Urothelium cell line (cell line): ENCODE measurements at regions not wholly inside any gene's neighbourhood (a gene's known extent, or its start where the extent isn't known, plus 50 kb on each side); places are given as distances from the start of the nearest gene placed in this dataset.

Source experiments
- DNase-seq: peaks from one replicate; pipeline ENCODE4 v3.0.0; 2011; ENCODE audit warnings: low spot score, mixed read lengths
- FAIRE-seq: peaks from 2 replicates; lab custom pipeline; 2011; peaks lifted over from hg19 to GRCh38; lab: Jason Lieb, UNC

GRCh38 chr17:73749928-73750605 is 105.8 kb upstream of the SDK2 start:
- no peak for DNase-seq

GRCh38 chr17:73750975-73751374 is 106.7 kb upstream of the SDK2 start:
- DNase-seq (no peak), FAIRE-seq (no peak)

More at GRCh38 chr17:73749928-73750605, 105.8 kb upstream of the SDK2 start:
- no peak for FAIRE-seq

- no peak for FAIRE-seq
- no peak for DNase-seq
Observed at GRCh38 chr17:73753751-73754496, 109.7 kb upstream of the SDK2 start.

- no peak for FAIRE-seq
Observed at GRCh38 chr17:73754886-73755400, 110.7 kb upstream of the SDK2 start.

GRCh38 chr17:73757420-73757819 is 113.2 kb upstream of the SDK2 start:
- DNase-seq (no peak), FAIRE-seq (peak; percentile 58)

More at GRCh38 chr17:73754886-73755400, 110.7 kb upstream of the SDK2 start:
- no peak for DNase-seq

- no peak for FAIRE-seq
- no peak for DNase-seq
Observed at GRCh38 chr17:73758245-73758644, 114.0 kb upstream of the SDK2 start.

GRCh38 chr17:73759324-73759723 is 115.1 kb upstream of the SDK2 start:
- DNase-seq (no peak), FAIRE-seq (no peak)

- FAIRE-seq (peak; percentile 40), DNase-seq (no peak)
Observed at GRCh38 chr17:73759734-73760438, 115.6 kb upstream of the SDK2 start.

- DNase-seq (no peak), FAIRE-seq (no peak)
Observed at GRCh38 chr17:73760439-73760758, 116.2 kb upstream of the SDK2 start.

- DNase-seq (no peak), FAIRE-seq (peak; percentile 68)
Observed at GRCh38 chr17:73765824-73766563, 121.7 kb upstream of the SDK2 start.

GRCh38 chr17:73767696-73768095 is 123.5 kb upstream of the SDK2 start:
- DNase-seq (no peak), FAIRE-seq (no peak)

- FAIRE-seq (peak; percentile 27), DNase-seq (no peak)
Observed at GRCh38 chr17:73768691-73769090, 124.4 kb upstream of the SDK2 start.

GRCh38 chr17:73769479-73769878 is 125.2 kb upstream of the SDK2 start:
- FAIRE-seq (no peak), DNase-seq (no peak)

- peak; percentile 95 for DNase-seq
- peak; percentile 99 for FAIRE-seq
Observed at GRCh38 chr17:73770115-73770848, 126.0 kb upstream of the SDK2 start.

GRCh38 chr17:73770849-73771229 is 126.6 kb upstream of the SDK2 start:
- FAIRE-seq (no peak), DNase-seq (no peak)

- DNase-seq (no peak), FAIRE-seq (no peak)
Observed at GRCh38 chr17:73772107-73772705, 128.0 kb upstream of the SDK2 start.

- no peak for DNase-seq
- FAIRE-seq = peak; percentile 82
Observed at GRCh38 chr17:73773702-73774101, 129.5 kb upstream of the SDK2 start.

- no peak for DNase-seq
- no peak for FAIRE-seq
Observed at GRCh38 chr17:73774852-73775251, 130.6 kb upstream of the SDK2 start.

GRCh38 chr17:73776351-73777130 is 132.3 kb upstream of the SDK2 start:
- FAIRE-seq (no peak), DNase-seq (no peak)
